ENCODE measurements at regions not wholly inside any gene's neighbourhood (a gene's known extent, or its start where the extent isn't known, plus 50 kb on each side); places are given as distances from the start of the nearest gene placed in this dataset.

GRCh38 chr3:113128386-113129015 is 82.9 kb upstream of the BOC start:
- ATAC-seq (no peak), DNase-seq (no peak)
- intact Hi-C loops (cut with DNase I, micrococcal nuclease), result no loop called here

DNA sequence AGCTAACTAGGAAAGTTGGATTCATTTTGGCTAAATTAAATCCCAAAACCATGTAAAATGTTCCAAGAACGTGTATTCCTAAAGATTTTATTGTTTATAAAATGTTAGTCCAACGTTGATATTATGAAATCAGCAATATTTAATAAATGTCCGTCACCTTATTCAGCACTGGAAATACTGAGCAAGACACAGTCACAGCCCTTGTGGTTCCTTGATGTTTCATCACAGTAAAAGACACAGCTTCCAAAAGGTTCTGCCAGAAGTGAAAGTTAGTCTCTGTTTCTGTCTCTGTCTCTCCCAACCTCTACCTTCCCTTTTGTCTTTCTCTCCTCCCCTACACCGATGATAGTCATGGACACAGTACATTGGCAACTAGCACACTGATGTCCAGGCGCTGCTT is 82.2 kb upstream of the BOC start:
- no peak for ATAC-seq
- intact Hi-C loops (cut with DNase I, micrococcal nuclease), result no loop called here

GRCh38 chr3:113132571-113132996 is 78.8 kb upstream of the BOC start:
- DNase-seq (no peak), ATAC-seq (no peak)
- intact Hi-C loops (cut with DNase I, micrococcal nuclease), result no loop called here

More for the DNA sequence above, 82.2 kb upstream of the BOC start:
- DNase-seq, result no peak

- intact Hi-C loops (cut with DNase I, micrococcal nuclease), result no loop called here
- no peak for ATAC-seq
Observed at GRCh38 chr3:113133140-113133539, 78.2 kb upstream of the BOC start.

DNA sequence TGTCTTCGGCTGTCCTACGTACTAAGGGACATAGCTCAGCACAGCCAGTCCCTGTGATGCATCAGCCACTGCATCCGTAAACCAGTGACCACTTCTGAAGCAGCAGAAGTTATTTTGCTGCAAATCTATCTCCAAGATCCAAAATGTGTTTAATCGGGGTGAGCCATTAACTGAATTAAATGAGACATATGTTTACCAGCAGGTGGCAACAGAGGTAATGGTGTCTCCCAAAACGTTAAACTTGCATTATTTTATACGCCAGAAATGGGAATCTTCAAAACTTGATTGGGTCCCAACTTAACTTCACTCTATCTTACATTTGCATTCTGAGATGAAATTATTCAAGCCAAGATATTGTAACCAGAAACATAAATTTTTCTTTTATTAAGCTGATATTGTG is 75.3 kb upstream of the BOC start:
- intact Hi-C loops (cut with DNase I, micrococcal nuclease), result loop anchor here in 1 of 2 donors (5.0 kb wide), 1 partner anchor 151 kb away; no protein-coding TSS in a partner anchor
- no peak for ATAC-seq

More at GRCh38 chr3:113133140-113133539, 78.2 kb upstream of the BOC start:
- DNase-seq, result no peak

GRCh38 chr3:113136544-113136943 is 74.8 kb upstream of the BOC start:
- no peak for DNase-seq
- no peak for ATAC-seq
- intact Hi-C loops (cut with DNase I, micrococcal nuclease), result loop anchor here in 1 of 2 donors (5.0 kb wide), 1 partner anchor 151 kb away; no protein-coding TSS in a partner anchor

More for the DNA sequence above, 75.3 kb upstream of the BOC start:
- no peak for DNase-seq

- intact Hi-C loops (cut with DNase I, micrococcal nuclease), result loop anchor here in 1 of 2 donors (5.0 kb wide), 1 partner anchor 148 kb away; no protein-coding TSS in a partner anchor
- no peak for ATAC-seq
- DNase-seq, result no peak
Observed at GRCh38 chr3:113138839-113139743, 72.3 kb upstream of the BOC start.

DNA sequence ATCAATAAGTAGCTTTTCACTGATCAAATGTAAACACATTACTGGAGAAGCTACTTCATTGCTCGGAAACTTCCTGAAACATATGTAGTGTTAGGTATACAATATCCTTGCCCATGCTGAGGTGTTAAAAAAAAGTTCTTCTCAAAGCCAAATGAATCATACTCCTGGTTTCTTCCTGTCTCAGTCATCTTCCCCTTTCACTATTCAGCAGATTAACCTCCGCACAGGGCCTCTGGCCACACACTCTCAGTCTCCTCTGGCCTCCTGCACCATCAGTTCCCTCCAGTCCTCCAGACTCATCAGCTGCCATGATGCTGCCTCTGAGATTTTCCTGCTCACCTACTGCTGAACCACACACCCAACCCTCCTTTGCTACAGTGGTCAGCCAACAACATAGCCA is 70.5 kb upstream of the BOC start:
- ATAC-seq, result no peak
- DNase-seq, result no peak
- intact Hi-C loops (cut with DNase I, micrococcal nuclease), result no loop called here

- no peak for DNase-seq
- intact Hi-C loops (cut with DNase I, micrococcal nuclease), result no loop called here
- ATAC-seq, result peak; percentile 71
Observed at GRCh38 chr3:113141543-113141942, 69.8 kb upstream of the BOC start.

GRCh38 chr3:113142476-113142875 is 68.9 kb upstream of the BOC start:
- no peak for DNase-seq
- ATAC-seq, result no peak
- intact Hi-C loops (cut with DNase I, micrococcal nuclease), result no loop called here

DNA sequence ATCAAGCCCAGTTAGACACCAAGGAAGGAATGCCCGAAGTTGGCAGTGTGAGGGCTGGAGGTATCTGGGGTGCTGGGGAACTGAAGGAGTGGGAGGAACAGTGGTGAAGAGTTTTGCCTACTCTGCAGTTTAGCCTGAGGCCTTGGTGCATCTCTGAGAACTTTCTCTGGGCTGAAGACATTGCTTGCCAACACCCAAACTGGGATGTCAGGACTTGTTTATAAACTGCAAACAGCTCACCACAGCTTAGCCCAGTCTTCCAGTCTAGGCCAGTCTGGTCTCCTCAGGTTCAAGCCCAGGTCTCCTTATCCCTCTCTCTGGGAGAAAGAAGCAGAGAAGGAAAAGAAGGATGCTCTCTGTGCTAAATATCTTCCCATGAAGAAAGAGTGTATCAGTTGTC is 68.0 kb upstream of the BOC start:
- no peak for ATAC-seq
- no peak for DNase-seq
- intact Hi-C loops (cut with DNase I, micrococcal nuclease), result no loop called here

DNA sequence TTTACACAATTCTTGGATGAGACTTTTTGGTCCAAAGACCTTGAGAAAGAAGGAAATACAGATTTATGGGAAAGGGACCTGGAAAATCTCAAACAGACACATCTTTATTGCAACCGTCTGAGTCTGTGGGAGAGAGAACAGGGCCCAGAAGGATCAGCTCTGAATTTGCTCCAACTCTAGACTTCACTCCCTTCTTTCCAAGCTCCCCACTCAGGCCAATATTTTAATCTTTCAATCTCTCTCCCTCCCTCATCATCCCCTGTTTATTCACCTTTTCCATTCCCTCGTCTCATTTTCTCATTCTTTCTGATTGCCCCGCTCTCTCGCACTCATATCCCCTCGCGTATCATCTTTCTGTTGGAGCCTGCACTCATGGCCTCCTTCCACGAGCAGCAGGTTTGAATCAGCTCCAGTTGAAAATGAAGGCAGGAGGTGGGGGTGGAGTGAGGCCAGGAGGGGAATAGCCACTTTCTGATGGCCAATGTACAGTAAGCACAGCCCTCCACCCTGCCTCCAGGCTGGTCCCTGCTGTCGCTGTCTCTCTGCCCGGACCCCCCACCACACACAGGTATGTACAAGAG is 63.6 kb upstream of the BOC start:
- DNase-seq, result peak in 1 of 2 donors; percentile 16
- no peak for ATAC-seq
- intact Hi-C loops (cut with DNase I, micrococcal nuclease), result loop anchor here in 1 of 2 donors (5.0 kb wide), 1 partner anchor 130 kb away; no protein-coding TSS in a partner anchor

- DNase-seq (peak in 1 of 2 donors; percentile 42), ATAC-seq (peak; percentile 94)
- intact Hi-C loops (cut with DNase I, micrococcal nuclease), result loop anchor here in 1 of 2 donors (5.0 kb wide), 1 partner anchor 129 kb away; no protein-coding TSS in a partner anchor
Observed at GRCh38 chr3:113148284-113148683, 63.1 kb upstream of the BOC start.

GRCh38 chr3:113150250-113150649 is 61.1 kb upstream of the BOC start:
- intact Hi-C loops (cut with DNase I, micrococcal nuclease), result no loop called here
- no peak for ATAC-seq
- no peak for DNase-seq

GRCh38 chr3:113151461-113152031 is 59.8 kb upstream of the BOC start:
- no peak for ATAC-seq
- peak in 1 of 2 donors; percentile 44 for DNase-seq
- intact Hi-C loops (cut with DNase I, micrococcal nuclease), result no loop called here

DNA sequence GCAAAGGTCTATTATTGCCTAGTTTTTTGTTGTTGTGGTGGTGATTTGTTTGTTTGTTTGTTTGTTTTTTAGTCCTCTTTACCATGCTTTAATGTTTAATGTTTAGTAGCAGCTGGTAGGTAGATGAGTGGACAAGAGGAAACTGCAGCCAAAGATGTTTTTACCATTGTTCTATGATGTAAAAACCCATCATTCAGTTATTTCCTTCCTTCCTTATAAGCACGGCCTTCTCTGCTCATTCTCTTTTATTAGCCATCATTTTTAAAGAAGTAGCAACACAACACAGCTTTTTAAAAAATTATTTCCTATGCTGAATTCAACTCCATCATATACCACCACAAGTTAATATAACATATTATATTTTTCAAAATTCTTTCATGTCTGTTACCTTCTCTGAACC is 58.5 kb upstream of the BOC start:
- DNase-seq (no peak), ATAC-seq (no peak)
- intact Hi-C loops (cut with DNase I, micrococcal nuclease), result no loop called here

GRCh38 chr3:113153499-113154107 is 57.8 kb upstream of the BOC start:
- ATAC-seq, result no peak
- DNase-seq, result no peak
- intact Hi-C loops (cut with DNase I, micrococcal nuclease), result no loop called here

DNA sequence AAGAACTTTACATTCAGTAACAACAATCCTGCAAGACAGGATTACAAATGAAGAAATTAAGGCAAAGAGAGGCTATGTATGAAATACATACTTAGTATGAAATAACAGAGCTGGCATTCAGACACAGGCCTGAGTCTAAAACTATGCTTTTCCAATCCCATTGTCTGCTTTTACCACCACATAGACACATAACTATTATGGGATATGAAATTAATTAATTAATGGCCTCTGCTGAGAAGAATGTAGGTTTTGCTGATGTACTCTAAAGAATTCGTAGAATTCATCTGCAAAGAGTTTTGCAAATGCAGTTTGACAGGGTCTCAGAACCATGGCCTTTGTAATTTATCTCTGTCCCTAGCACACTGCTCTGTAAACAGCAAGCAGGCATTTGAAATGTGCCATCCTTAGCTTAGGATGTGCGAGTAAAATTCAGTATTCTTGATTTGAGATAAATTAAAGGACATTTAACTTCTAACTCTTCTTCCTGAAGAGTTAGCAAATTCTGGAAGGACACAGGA is 54.5 kb upstream of the BOC start:
- DNase-seq, result no peak
- no peak for ATAC-seq
- intact Hi-C loops (cut with DNase I, micrococcal nuclease), result no loop called here
